Endodermal cell (in vitro differentiated cells): ENCODE measurements at regions not wholly inside any gene's neighbourhood (a gene's known extent, or its start where the extent isn't known, plus 50 kb on each side); places are given as distances from the start of the nearest gene placed in this dataset.

Experiments used
- DNase-seq: peaks from one replicate; pipeline ENCODE4 v3.0.0-alpha.2; 2017
- H3K27ac ChIP-seq: 2 replicates; pipeline ENCODE4 v1.5.1; 2013; ENCODE audit warnings: mild to moderate bottlenecking, low read depth, low read length, moderate library complexity
- H3K27me3 ChIP-seq: 2 replicates; pipeline ENCODE4 v1.6.1; 2013; ENCODE audit warnings: mild to moderate bottlenecking, low read length, moderate library complexity; ENCODE audit not compliant: insufficient read depth, control insufficient read depth, poor library complexity, severe bottlenecking
- H3K36me3 ChIP-seq: 2 replicates; pipeline ENCODE4 v1.7.0; 2013; ENCODE audit warnings: mild to moderate bottlenecking, low read length, moderate library complexity; ENCODE audit not compliant: control insufficient read depth, insufficient read depth
- H3K4me1 ChIP-seq: one replicate; pipeline ENCODE4 v1.7.0; 2013; ENCODE audit warnings: low read length; ENCODE audit not compliant: control insufficient read depth, insufficient read depth
- H3K4me3 ChIP-seq: 2 replicates; pipeline ENCODE4 v1.5.1; 2013; ENCODE audit warnings: mild to moderate bottlenecking, low read length, moderate library complexity
- H3K9ac ChIP-seq: 2 replicates; pipeline ENCODE4 v1.6.1; 2013; ENCODE audit warnings: mild to moderate bottlenecking, low read length, moderate library complexity; ENCODE audit not compliant: poor library complexity, severe bottlenecking; ENCODE audit errors: extremely low read depth
- H3K9me3 ChIP-seq: 2 replicates; pipeline ENCODE4 v1.6.1; 2013; ENCODE audit warnings: mild to moderate bottlenecking, low read length, moderate library complexity; ENCODE audit not compliant: control insufficient read depth
- H3K27ac Mint-ChIP-seq: 2 replicates; pipeline ENCODE4 v1.8.0; 2020; ENCODE audit warnings: mixed read lengths
- H3K27me3 Mint-ChIP-seq: 2 replicates; pipeline ENCODE4 v1.8.0; 2021; ENCODE audit warnings: mild to moderate bottlenecking, mixed read lengths; ENCODE audit not compliant: insufficient read depth
- H3K36me3 Mint-ChIP-seq: 2 replicates; pipeline ENCODE4 v1.8.0; 2020; ENCODE audit warnings: low read depth, mixed read lengths
- H3K4me1 Mint-ChIP-seq: 2 replicates; pipeline ENCODE4 v1.8.0; 2020; ENCODE audit warnings: mixed read lengths
- H3K4me3 Mint-ChIP-seq: 2 replicates; pipeline ENCODE4 v1.8.0; 2020; ENCODE audit warnings: mild to moderate bottlenecking, moderate library complexity, mixed read lengths
- H3K9me3 Mint-ChIP-seq: 2 replicates; pipeline ENCODE4 v1.8.0; 2020; ENCODE audit warnings: mild to moderate bottlenecking, mixed read lengths
- CTCF ChIP-seq: fragments of 200-600 bp; sonication (generic); conservative IDR thresholded peaks from 2 replicates; pipeline ENCODE4 v1.5.0; 2021; ENCODE audit warnings: antibody characterized with exemption, mild to moderate bottlenecking
- WGBS, 2 experiments: methylation state at CpG; one replicate each; pipeline versions ENCODE4 v1.1.5 to v1.1.7; 2013; ENCODE audit warnings: missing lambda C conversion rate in 2 of 2, mixed read lengths in 1 of 2; ENCODE audit not compliant: insufficient coverage in 1 of 2, insufficient read length in 1 of 2; 5-methylcytosine and 5-hydroxymethylcytosine counted together

- Histone ChIP-seq H3K4me1 (no peaks in the 10 kb centered on the region), H3K36me3 (no peaks in the 10 kb centered on the region), H3K9me3 (no peaks in the 10 kb centered on the region), H3K27me3 (no peaks in the 10 kb centered on the region), H3K9ac (no peak overlapping the region), H3K4me3 (no peak overlapping the region), H3K27ac (no peak overlapping the region)
- H3K27me3 Mint-ChIP-seq: peaks cover 2% of the 10 kb centered on the region
- no peaks in the 10 kb centered on the region for H3K36me3 Mint-ChIP-seq
- H3K27ac Mint-ChIP-seq: no peak overlapping the region
- H3K4me1 Mint-ChIP-seq: peaks cover 2% of the 10 kb centered on the region
- H3K4me3 Mint-ChIP-seq: no peak overlapping the region
- WGBS, 2 experiments: 88 to 97% methylated on average over 2 to 3 of the region's 3 CpGs
- no peaks in the 10 kb centered on the region for H3K9me3 Mint-ChIP-seq
- TF ChIP-seq CTCF: no peak
- DNase-seq: no peak
These were observed 115.7 kb upstream of the GDF10 start for GRCh38 chr10:47184273-47184672.

GRCh38 chr10:47184724-47185330 lies 115.2 kb upstream of the GDF10 start:
- WGBS, 2 experiments: 90 to 92% methylated on average over 7 to 11 of the region's 11 CpGs
- Mint-ChIP-seq H3K4me3 (no peak overlapping the region), H3K9me3 (no peaks in the 10 kb centered on the region), H3K27me3 (peaks cover 2% of the 10 kb centered on the region), H3K36me3 (no peaks in the 10 kb centered on the region), H3K4me1 (no peaks in the 10 kb centered on the region), H3K27ac (no peak overlapping the region)
- H3K27ac ChIP-seq: no peak overlapping the region
- no peak overlapping the region for H3K9ac ChIP-seq
- H3K4me1 ChIP-seq: no peaks in the 10 kb centered on the region
- peak; percentile 31 for DNase-seq
- H3K4me3 ChIP-seq: no peak overlapping the region
- no peak for TF ChIP-seq CTCF
- H3K27me3 ChIP-seq: no peaks in the 10 kb centered on the region
- no peaks in the 10 kb centered on the region for H3K9me3 ChIP-seq
- H3K36me3 ChIP-seq: no peaks in the 10 kb centered on the region

GRCh38 chr10:47186941-47187340 lies 113.1 kb upstream of the GDF10 start:
- Mint-ChIP-seq H3K27ac (no peak overlapping the region), H3K4me3 (no peak overlapping the region), H3K27me3 (peaks cover 2% of the 10 kb centered on the region), H3K9me3 (no peaks in the 10 kb centered on the region), H3K4me1 (no peaks in the 10 kb centered on the region), H3K36me3 (no peaks in the 10 kb centered on the region)
- Histone ChIP-seq H3K9me3 (no peaks in the 10 kb centered on the region), H3K36me3 (no peaks in the 10 kb centered on the region), H3K9ac (no peak overlapping the region), H3K4me1 (no peaks in the 10 kb centered on the region), H3K27ac (no peak overlapping the region), H3K4me3 (no peak overlapping the region), H3K27me3 (no peaks in the 10 kb centered on the region)
- WGBS, 2 experiments: 95 to 98% methylated on average over 7 of the region's 7 CpGs
- no peak for TF ChIP-seq CTCF
- peak; percentile 23 for DNase-seq
